Aorta (tissue), 5 donors: ENCODE measurements at regions not wholly inside any gene's neighbourhood (a gene's known extent, or its start where the extent isn't known, plus 50 kb on each side); places are given as distances from the start of the nearest gene placed in this dataset.

Experiments
- ATAC-seq: fragments of 200-7000 bp; cut with Tn5 transposase; one replicate; pipeline ENCODE4 v1.9.1; 2022; ENCODE audit warnings: moderate library complexity; ENCODE audit not compliant: low FRiP score
- DNase-seq, 2 donors: peaks; one replicate each; pipeline ENCODE4 v3.0.0-alpha.2; 2020
- H3K27ac ChIP-seq, 2 donors: one replicate each; pipeline ENCODE4 v1.5.1; 2013; ENCODE audit warnings: low read length in 2 of 2, mild to moderate bottlenecking in 2 of 2, moderate library complexity in 2 of 2, control low read depth in 1 of 2, inconsistent platforms in 1 of 2, low read depth in 1 of 2
- H3K27me3 ChIP-seq, 2 donors: one replicate each; pipeline ENCODE4 v1.6.1; 2013; ENCODE audit warnings: control low read depth in 1 of 2, low read length in 1 of 2, mild to moderate bottlenecking in 1 of 2, moderate library complexity in 1 of 2; ENCODE audit not compliant: insufficient read depth in 2 of 2, control insufficient read depth in 1 of 2
- H3K36me3 ChIP-seq, 2 donors: one replicate each; pipeline ENCODE4 v1.6.1; 2013; ENCODE audit warnings: control low read depth in 1 of 2, low read length in 1 of 2, mild to moderate bottlenecking in 1 of 2; ENCODE audit not compliant: insufficient read depth in 2 of 2, control insufficient read depth in 1 of 2
- H3K4me1 ChIP-seq, 2 donors: one replicate each; pipeline ENCODE4 v1.6.1; 2013; ENCODE audit warnings: low read length in 2 of 2, control low read depth in 1 of 2, mild to moderate bottlenecking in 1 of 2, moderate library complexity in 1 of 2; ENCODE audit not compliant: insufficient read depth in 2 of 2, control insufficient read depth in 1 of 2
- H3K4me3 ChIP-seq, 2 donors: one replicate each; pipeline ENCODE4 v1.5.1; 2013; ENCODE audit warnings: low read length in 2 of 2, control low read depth in 1 of 2, mild to moderate bottlenecking in 1 of 2
- H3K9me3 ChIP-seq: one replicate; pipeline ENCODE4 v1.6.1; 2013; ENCODE audit warnings: mild to moderate bottlenecking, low read length; ENCODE audit not compliant: control insufficient read depth
- WGBS, 2 donors: extraction: QIAGEN DNeasy Blood & Tissue Kit; methylation state at CpG; one replicate each; pipeline ENCODE4 v1.1.7; 2013; 5-methylcytosine and 5-hydroxymethylcytosine counted together
- intact Hi-C, 2 donors: fragments of 100-400 bp; cut with DNase I; formaldehyde crosslinking; loops; one replicate each; pipeline versions ENCODE4 v1.14.2 to v1.15.0; 2022
- donor health status: healthy with polysubstance abuse.
- donor health status: Bipolar disorder and iron deficiency.
- donor health status: DM: no; HTN: no; CAD: no.
- donor health status: DM: no; HTN: no; CAD: no.
- donor health status: DM: yes; HTN: yes; CAD: no.

DNA sequence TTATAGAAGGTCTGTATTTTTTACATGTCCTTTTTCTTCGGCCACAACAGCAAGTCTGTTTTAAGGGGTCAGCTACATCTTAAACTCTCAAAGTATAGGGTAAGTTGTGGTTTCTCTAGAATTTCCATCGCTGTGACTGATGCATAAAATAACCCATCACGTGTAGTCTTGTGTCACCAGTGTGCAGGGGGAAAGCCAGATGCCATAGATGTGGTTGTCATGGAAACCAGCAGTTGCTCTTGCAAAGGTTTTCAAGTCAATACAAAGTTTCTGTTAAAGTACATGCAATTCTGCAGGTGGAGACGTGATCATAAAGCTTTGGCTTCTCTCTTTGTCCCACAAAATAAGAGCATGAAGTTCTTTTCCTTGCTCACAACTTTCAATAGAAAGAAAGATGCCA, 210.3 kb upstream of the ONECUT1 start:
- H3K27ac ChIP-seq, result no peak overlapping the region
- no peak for ATAC-seq
- H3K9me3 ChIP-seq, result no peaks in the 10 kb centered on the region
- no peak overlapping the region for H3K4me3 ChIP-seq
- intact Hi-C loops, result no loop called here
- no peak for DNase-seq
- no peaks in the 10 kb centered on the region for H3K36me3 ChIP-seq
- WGBS, 2 donors, result 44 to 48% methylated on average over 4 of the region's 4 CpGs
- H3K4me1 ChIP-seq, result no peaks in the 10 kb centered on the region
- H3K27me3 ChIP-seq, result no peaks in the 10 kb centered on the region

DNA sequence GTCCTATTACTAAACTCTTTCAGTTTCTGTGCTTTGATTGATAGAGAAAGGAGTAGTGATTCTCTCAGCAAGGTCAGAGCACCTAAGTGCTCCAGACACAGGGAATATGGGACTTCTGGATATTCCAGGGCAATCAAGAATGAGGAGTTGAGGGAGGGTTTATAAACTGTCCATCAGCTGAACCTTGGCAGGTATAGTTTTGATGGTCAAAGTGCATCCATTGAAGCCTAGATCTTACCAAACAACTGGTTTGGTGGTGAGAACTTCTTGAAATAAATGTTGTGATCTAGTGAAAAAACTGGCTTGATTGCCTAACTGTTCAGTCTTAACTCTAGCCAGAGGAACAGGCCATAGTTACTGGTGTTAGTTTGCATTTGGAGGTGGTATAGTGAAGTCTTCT, 207.0 kb upstream of the ONECUT1 start:
- H3K4me1 ChIP-seq, result no peaks in the 10 kb centered on the region
- H3K9me3 ChIP-seq, result no peaks in the 10 kb centered on the region
- no peak for DNase-seq
- no peak for ATAC-seq
- no peaks in the 10 kb centered on the region for H3K36me3 ChIP-seq
- no peaks in the 10 kb centered on the region for H3K27me3 ChIP-seq
- no peak overlapping the region for H3K27ac ChIP-seq
- no peak overlapping the region for H3K4me3 ChIP-seq
- intact Hi-C loops, result no loop called here

DNA sequence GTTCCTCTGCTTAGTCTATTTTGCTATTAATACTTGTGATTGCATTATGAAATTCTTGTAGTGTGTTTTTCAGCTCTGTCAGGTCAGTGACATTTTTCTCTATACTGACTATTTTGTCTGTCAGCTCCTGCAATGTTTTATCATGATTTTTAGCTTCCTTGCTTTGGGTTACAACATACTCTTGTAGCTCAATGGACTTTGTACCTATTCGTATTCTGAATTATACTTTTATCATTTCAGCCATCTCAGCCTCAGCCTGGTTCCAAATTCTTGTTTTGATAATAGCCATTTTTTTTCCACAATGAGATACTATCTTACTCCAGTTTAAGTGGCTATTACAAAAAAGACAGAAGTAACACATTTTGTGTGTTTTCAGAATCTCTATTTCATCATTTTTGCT, 204.2 kb upstream of the ONECUT1 start:
- H3K27me3 ChIP-seq, result no peaks in the 10 kb centered on the region
- DNase-seq (no peak), ATAC-seq (no peak)
- H3K9me3 ChIP-seq, result no peaks in the 10 kb centered on the region
- intact Hi-C loops, result no loop called here
- H3K27ac ChIP-seq, result no peak overlapping the region
- H3K4me1 ChIP-seq, result no peaks in the 10 kb centered on the region
- H3K36me3 ChIP-seq, result no peaks in the 10 kb centered on the region
- H3K4me3 ChIP-seq, result no peak overlapping the region
- 66 to 68% methylated on average over 1 of the region's 1 CpG for WGBS, 2 donors

DNA sequence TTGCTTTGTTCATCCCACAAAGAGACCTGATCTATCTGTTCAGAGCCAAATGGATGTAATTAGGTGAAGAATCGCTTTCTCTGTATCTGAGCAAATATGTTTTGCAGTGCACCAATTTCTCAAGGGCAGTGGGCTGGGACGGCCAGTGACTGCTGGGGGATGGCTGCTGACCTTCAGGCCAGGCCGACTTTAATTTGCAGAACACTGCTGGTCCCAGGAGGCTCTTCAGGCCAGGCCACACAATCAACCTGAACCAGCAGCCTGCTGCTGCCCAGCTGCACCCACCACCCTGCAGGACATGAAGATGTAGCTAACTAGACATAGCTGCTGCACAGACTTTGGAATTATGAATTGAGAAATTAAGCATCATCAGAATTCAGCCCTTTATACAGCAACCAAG, 194.4 kb upstream of the ONECUT1 start:
- 11 to 29% methylated on average over 3 of the region's 3 CpGs for WGBS, 2 donors
- no peak for DNase-seq
- Histone ChIP-seq H3K27me3 (no peaks in the 10 kb centered on the region), H3K9me3 (no peaks in the 10 kb centered on the region), H3K27ac (no peak overlapping the region), H3K4me1 (no peaks in the 10 kb centered on the region), H3K36me3 (no peaks in the 10 kb centered on the region), H3K4me3 (no peak overlapping the region)
- ATAC-seq, result no peak
- intact Hi-C loops, result no loop called here

DNA sequence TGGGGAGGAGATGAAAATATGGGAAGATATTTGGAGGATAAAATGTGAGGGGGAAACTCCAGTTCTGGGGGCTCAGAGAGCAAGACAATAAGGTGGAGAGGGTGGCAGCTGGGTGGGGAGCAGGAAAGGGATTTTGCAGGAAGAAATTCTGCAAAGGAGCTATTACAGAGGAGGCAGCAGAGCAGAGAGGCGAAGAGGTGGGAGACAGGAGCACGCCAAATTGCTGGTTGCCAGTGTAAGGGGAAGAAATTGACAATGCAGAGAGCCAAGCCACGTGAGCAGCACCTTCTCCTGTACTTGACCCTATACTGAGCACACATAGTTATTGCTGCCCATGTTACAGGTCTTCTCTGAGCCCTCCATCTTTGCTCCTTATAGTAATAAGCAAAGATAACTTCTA, 190.3 kb upstream of the ONECUT1 start:
- WGBS, 2 donors, result 61 to 68% methylated on average over 3 of the region's 3 CpGs
- Histone ChIP-seq H3K9me3 (no peaks in the 10 kb centered on the region), H3K36me3 (no peaks in the 10 kb centered on the region), H3K4me1 (no peaks in the 10 kb centered on the region), H3K27me3 (no peaks in the 10 kb centered on the region), H3K27ac (no peak overlapping the region), H3K4me3 (no peak overlapping the region)
- intact Hi-C loops, result no loop called here
- DNase-seq (no peak), ATAC-seq (no peak)

DNA sequence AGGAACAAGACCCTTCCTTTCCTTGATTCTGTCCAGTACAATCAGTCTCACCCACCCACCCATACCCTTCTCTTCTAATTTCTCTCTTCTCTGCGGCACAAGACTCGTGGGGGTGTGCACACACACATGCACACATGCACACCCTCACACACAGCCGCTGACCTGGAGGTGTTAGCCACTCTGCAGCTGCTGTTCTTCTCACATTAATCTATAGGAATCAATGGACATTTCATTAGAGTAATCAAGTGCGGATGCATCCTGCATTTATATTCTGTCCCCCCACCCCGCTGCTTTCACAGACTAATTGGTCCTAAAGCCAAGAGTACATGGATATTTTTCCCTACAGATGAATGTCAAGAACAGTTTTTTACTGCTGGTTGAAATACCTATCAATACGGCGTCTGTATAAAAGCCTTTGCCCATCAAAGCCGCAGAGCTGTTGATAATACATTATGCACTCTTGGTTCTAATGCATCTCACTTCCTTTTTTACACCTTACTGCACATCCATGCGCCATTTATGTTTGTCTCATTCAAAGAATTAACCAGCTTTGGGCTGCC, 186.5 kb upstream of the ONECUT1 start:
- H3K27me3 ChIP-seq, result no peaks in the 10 kb centered on the region
- no peaks in the 10 kb centered on the region for H3K36me3 ChIP-seq
- H3K9me3 ChIP-seq, result no peaks in the 10 kb centered on the region
- intact Hi-C loops, result no loop called here
- DNase-seq (no peak), ATAC-seq (no peak)
- 87 to 92% methylated on average over 9 of the region's 9 CpGs for WGBS, 2 donors
- H3K4me3 ChIP-seq, result no peak overlapping the region
- H3K27ac ChIP-seq, result no peak overlapping the region
- no peaks in the 10 kb centered on the region for H3K4me1 ChIP-seq

DNA sequence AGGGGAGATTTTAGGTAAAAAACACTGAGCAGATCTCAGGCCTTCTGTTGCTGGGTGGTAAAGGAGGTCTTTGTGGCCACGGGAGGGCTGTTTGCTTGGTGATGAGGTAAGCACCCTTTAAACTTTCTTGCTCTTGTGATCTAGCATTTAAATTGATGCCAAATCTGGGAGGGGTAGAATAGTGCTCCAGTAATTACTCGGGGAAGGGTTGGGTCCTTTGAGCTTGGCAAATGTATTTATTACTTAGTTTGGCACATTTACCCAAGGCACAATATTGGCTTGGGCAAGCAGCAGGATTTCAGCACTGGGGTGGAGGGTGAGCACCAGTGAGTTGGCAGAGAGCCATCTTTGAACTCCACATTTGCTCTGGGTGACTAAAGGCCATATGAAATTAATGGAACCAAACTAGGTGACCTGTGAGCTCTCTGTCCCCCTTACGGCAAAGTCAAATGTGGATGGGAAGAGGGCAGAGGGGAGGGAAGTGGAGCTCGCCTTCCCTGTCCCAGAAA, 185.9 kb upstream of the ONECUT1 start:
- Histone ChIP-seq H3K27ac (no peak overlapping the region), H3K4me3 (no peak overlapping the region), H3K9me3 (peaks cover 2% of the 10 kb centered on the region), H3K4me1 (no peaks in the 10 kb centered on the region), H3K27me3 (no peaks in the 10 kb centered on the region), H3K36me3 (no peaks in the 10 kb centered on the region)
- intact Hi-C loops, result no loop called here
- ATAC-seq (no peak), DNase-seq (no peak)
- 51 to 57% methylated on average over 4 of the region's 4 CpGs for WGBS, 2 donors

DNA sequence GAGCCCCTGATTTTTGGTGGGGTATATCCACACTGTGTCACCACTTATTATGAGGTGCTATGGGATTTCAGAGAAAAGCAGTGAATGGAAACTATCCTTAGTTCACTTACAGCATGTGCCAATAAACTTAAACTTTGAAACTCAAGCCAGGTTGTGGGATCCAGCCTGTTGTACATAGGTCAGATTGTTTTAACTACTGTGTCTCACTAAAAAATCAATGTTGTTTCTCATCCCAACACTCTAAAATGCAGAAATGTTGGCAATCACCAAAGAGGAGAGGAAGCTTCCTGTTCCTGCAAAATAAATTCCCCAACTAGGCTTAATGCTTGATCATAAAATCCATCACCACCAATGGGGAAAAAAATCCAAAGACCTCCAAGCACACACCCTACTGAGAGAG, 173.7 kb upstream of the ONECUT1 start:
- Histone ChIP-seq H3K4me1 (no peaks in the 10 kb centered on the region), H3K9me3 (peaks cover 1% of the 10 kb centered on the region), H3K36me3 (no peaks in the 10 kb centered on the region), H3K27me3 (no peaks in the 10 kb centered on the region), H3K4me3 (no peak overlapping the region), H3K27ac (no peak overlapping the region)
- ATAC-seq (no peak), DNase-seq (no peak)
- intact Hi-C loops, result no loop called here

DNA sequence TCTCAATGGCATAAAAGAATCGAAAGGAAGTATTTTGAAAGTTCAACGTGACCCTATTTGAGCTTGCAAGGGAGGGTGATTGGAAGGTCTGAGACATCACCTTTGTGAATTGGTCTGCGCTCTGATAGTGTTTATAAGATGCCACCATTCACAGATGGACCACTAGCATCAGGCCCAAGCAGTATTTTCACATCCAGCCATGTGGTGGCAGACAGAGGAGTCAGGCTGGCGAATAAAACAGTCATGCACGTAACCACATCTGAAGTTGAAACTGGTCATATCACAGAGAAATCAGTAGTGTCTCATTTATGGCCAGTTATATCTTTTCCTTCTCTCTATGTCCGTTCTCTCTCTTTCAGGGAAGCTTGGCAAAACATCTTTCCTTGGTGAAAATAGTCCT, 170.1 kb upstream of the ONECUT1 start:
- no peak overlapping the region for H3K4me3 ChIP-seq
- peaks cover 1% of the 10 kb centered on the region for H3K9me3 ChIP-seq
- 75 to 78% methylated on average over 6 of the region's 6 CpGs for WGBS, 2 donors
- ATAC-seq (no peak), DNase-seq (no peak)
- no peaks in the 10 kb centered on the region for H3K4me1 ChIP-seq
- H3K27me3 ChIP-seq, result no peaks in the 10 kb centered on the region
- intact Hi-C loops, result no loop called here
- no peaks in the 10 kb centered on the region for H3K36me3 ChIP-seq
- H3K27ac ChIP-seq, result no peak overlapping the region
